Heart left ventricle (tissue), 13 donors: ENCODE measurements at regions not wholly inside any gene's neighbourhood (a gene's known extent, or its start where the extent isn't known, plus 50 kb on each side); places are given as distances from the start of the nearest gene placed in this dataset.

Experiments
- CTCF ChIP-seq, 12 donors: fragments of 200-600 bp; sonication (generic) in 4 of 12; IDR thresholded peaks; one replicate each; pipeline versions ENCODE4 v1.5.0 to v1.8.0; 2018 to 2022; ENCODE audit warnings: antibody characterized with exemption in 12 of 12, mild to moderate bottlenecking in 5 of 12
- POLR2A ChIP-seq, 2 donors: fragments of 450-650 bp; IDR thresholded peaks; one replicate each; pipeline ENCODE4 v1.6.1; 2017; ENCODE audit warnings: antibody characterized with exemption in 2 of 2, mild to moderate bottlenecking in 2 of 2, moderate library complexity in 2 of 2
- donor health status: ischemic (EF 13 %, LVEDD 7.1; RV severe dilation, severe dysfunction).
- donor health status: DM: no; HTN: yes; CAD: no.
- donor health status: DM: no; HTN: no; CAD: no.
- donor health status: ischemic (EF 25% LVEDD 6.9; RV normal size, moderate dysfunction).
- donor health status: ischemic (EF 25% LVEDD 5.7; RV mildly dilated, moderate dysfunction).
- donor health status: ischemic (EF 35%, LVEDD 5.7; RV mildly dilated, moderate dysfunction).
- donor health status: nonischemic (EF 11% LVEDD 7.7; RV severe dilation, severe dysfunction).
- donor health status: DM: yes; HTN: yes; CAD: no.
- donor health status: PGD.
- donor health status: ischemic (EF 29% LVEDD 5.4; RV normal size, mild dysfunction).
- donor health status: nonischemic (EF 23%, LVEDD 6.1; RV moderate dilation, normal function).

GRCh38 chr9:86638109-86638508 lies 283.9 kb upstream of the TUT7 start:
- TF ChIP-seq CTCF (IDR thresholded peaks at IDR 0.05) (no peak), POLR2A (IDR thresholded peaks at IDR 0.05) (no peak)
